Mesodermal cell (in vitro differentiated cells): ENCODE measurements at regions not wholly inside any gene's neighbourhood (a gene's known extent, or its start where the extent isn't known, plus 50 kb on each side); places are given as distances from the start of the nearest gene placed in this dataset.

ENCODE experiments used
- H3K27ac ChIP-seq: 2 replicates; pipeline ENCODE4 v1.7.0; 2013; ENCODE audit warnings: mild to moderate bottlenecking, low read depth, low read length, moderate library complexity; ENCODE audit not compliant: severe bottlenecking
- H3K36me3 ChIP-seq: 2 replicates; pipeline ENCODE4 v1.7.1; 2013; ENCODE audit warnings: mild to moderate bottlenecking, low read length, moderate library complexity; ENCODE audit not compliant: control insufficient read depth, insufficient read depth
- H3K4me1 ChIP-seq: one replicate; pipeline ENCODE4 v1.7.1; 2013; ENCODE audit warnings: mild to moderate bottlenecking, low read length; ENCODE audit not compliant: insufficient read depth, control insufficient read depth, poor library complexity, severe bottlenecking
- H3K4me3 ChIP-seq: 2 replicates; pipeline ENCODE4 v1.7.0; 2013; ENCODE audit warnings: low read length, control low read depth, mild to moderate bottlenecking; ENCODE audit not compliant: insufficient read depth, poor library complexity, severe bottlenecking; ENCODE audit errors: extremely low read depth
- H3K9me3 ChIP-seq: 2 replicates; pipeline ENCODE4 v1.7.1; 2013; ENCODE audit warnings: mild to moderate bottlenecking, low read length, moderate library complexity; ENCODE audit not compliant: control insufficient read depth
- WGBS, 2 experiments: methylation state at CpG; one replicate each; pipeline ENCODE4 v1.1.5; 2013; ENCODE audit warnings: missing lambda C conversion rate in 2 of 2; ENCODE audit not compliant: insufficient coverage in 2 of 2; 5-methylcytosine and 5-hydroxymethylcytosine counted together

DNA sequence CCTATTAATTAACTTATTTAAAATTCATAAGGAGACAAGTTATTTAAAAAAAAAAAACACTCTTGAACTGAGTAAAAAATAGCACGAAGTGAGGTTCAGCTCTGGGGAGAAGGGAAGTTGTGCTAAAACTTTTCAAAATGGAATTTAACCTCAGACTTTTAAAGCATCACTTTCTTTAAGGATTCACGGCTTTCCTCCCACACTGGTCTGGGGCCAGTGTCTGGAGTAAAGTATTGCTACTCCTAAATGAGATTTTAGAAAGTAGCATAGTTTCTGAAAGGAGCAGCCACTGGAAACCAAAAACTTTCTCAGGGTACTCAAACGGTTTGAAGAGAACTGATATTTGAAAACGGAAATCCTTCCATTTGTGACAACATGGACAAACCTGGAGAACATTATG, 97.7 kb upstream of the CYP1B1 start:
- Histone ChIP-seq H3K4me3 (no peak overlapping the region), H3K9me3 (no peaks in the 10 kb centered on the region), H3K4me1 (peaks cover 11% of the 10 kb centered on the region), H3K36me3 (no peaks in the 10 kb centered on the region), H3K27ac (no peak overlapping the region)
- WGBS, 2 experiments, result 88 to 90% methylated on average over 2 of the region's 4 CpGs

DNA sequence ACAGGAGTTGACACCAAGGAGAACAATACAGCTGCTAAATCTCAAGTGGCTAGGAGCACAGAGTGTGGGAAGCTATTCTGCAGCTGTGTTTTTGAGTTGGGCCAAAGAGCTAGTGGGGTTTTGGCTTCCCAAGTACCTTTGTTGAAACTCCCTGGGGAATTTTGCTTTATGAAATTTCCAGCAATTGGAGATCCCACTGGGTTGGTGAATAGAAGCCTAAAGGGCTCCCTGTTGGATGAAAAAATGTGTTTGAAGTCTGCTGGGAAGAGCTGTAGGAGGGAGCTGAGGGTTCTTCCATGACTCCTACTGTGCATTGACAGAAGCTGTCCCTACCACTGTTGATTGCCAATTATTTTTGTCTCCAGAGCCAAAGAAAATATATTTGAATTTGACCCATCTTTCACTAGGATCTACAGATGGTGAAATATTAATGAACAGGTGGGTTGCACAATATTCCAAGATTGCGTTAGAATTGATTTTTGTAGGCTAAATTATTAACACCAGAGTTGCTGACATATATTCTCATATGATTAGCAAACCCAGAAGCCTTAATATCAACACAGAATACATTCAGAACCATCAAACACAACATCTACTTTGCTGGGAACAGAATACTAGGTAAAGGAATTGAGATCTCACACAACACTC, 95.4 kb upstream of the CYP1B1 start:
- Histone ChIP-seq H3K9me3 (no peaks in the 10 kb centered on the region), H3K4me3 (no peak overlapping the region), H3K27ac (no peak overlapping the region), H3K4me1 (peaks cover 6% of the 10 kb centered on the region), H3K36me3 (no peaks in the 10 kb centered on the region)
- 100% methylated on average over 1 of the region's 1 CpG; no CpG with 5 or more reads in 1 of the 2 experiments for WGBS, 2 experiments

DNA sequence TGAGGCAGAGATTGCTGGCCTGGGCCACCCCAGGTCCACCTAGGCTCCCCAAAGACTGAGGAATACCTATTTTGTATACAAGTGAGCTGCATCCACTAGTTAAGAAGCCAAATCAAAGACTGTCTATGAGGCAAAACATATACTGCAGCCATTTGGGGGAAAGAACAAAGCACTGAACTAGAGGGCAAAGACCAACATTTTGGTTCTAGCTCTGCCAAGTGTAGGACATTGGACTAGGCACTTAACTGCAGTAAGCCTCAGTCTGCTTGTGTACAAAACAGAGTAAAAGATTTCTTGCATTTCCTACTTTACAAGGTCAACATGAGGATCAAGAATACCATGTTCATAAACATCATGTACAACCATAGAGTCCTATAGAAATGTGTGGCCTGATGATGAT, 94.8 kb upstream of the CYP1B1 start:
- Histone ChIP-seq H3K9me3 (no peaks in the 10 kb centered on the region), H3K4me3 (no peak overlapping the region), H3K4me1 (peaks cover 6% of the 10 kb centered on the region), H3K27ac (no peak overlapping the region), H3K36me3 (no peaks in the 10 kb centered on the region)

DNA sequence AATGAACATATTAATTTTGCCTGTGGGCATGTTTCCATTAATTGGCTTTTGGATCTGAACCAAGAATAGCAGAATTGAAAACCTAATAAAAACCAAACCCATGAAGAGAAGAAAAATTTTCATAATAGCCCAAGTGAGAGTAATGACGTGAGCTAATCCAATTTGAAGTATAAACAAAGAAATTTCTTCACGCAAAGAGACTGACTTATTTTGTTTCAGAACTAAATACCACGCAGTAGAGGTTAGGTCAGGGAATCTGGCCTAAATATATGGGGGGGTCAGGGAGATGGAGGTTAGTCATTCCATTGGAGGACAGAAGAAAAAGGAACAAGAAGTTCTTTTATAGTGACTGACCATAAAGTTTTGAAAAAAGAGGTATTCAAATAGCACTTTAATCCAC, 94.1 kb upstream of the CYP1B1 start:
- Histone ChIP-seq H3K9me3 (no peaks in the 10 kb centered on the region), H3K4me3 (no peak overlapping the region), H3K36me3 (no peaks in the 10 kb centered on the region), H3K4me1 (peaks cover 6% of the 10 kb centered on the region), H3K27ac (no peak overlapping the region)
- whole genome bisulfite sequencing, 2 experiments, result 100% methylated on average over 2 of the region's 3 CpGs; no CpG with 5 or more reads in 1 of the 2 experiments

GRCh38 chr2:38168710-38169480, 92.9 kb upstream of the CYP1B1 start:
- WGBS, 2 experiments, result 90 to 91% methylated on average over 3 to 5 of the region's 5 CpGs
- no peaks in the 10 kb centered on the region for H3K9me3 ChIP-seq
- H3K27ac ChIP-seq, result no peak overlapping the region

GRCh38 chr2:38167968-38168350, 92.0 kb upstream of the CYP1B1 start:
- no peaks in the 10 kb centered on the region for H3K4me1 ChIP-seq
- H3K27ac ChIP-seq, result no peak overlapping the region
- 63 to 83% methylated on average over 1 to 2 of the region's 2 CpGs for WGBS, 2 experiments
- no peaks in the 10 kb centered on the region for H3K36me3 ChIP-seq
- no peaks in the 10 kb centered on the region for H3K9me3 ChIP-seq
- no peak overlapping the region for H3K4me3 ChIP-seq

More at GRCh38 chr2:38168710-38169480, 92.9 kb upstream of the CYP1B1 start:
- no peak overlapping the region for H3K4me3 ChIP-seq
- H3K4me1 ChIP-seq, result peaks cover 2% of the 10 kb centered on the region
- no peaks in the 10 kb centered on the region for H3K36me3 ChIP-seq

DNA sequence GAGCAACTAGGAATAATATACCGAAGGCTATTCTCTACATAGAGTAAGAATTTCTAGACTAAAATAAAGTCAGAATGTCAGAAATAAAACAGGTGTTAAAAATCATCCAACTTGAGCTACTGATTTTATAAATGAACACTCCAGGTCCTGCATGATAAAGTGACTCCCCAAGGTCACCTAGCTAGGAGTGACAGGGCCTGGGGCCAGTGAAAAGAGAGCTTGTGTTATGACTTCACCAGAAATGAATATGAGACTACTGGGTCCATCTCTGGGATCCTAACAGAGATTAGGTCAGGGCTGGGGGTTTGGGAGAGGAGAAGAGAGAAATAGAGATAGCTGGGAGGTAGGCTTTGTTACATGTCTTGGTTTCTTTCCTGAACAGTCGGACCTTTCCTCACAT, 89.7 kb upstream of the CYP1B1 start:
- 40 to 100% methylated on average over 1 of the region's 2 CpGs for WGBS, 2 experiments
- H3K4me1 ChIP-seq, result no peaks in the 10 kb centered on the region
- no peak overlapping the region for H3K4me3 ChIP-seq
- no peaks in the 10 kb centered on the region for H3K9me3 ChIP-seq
- no peaks in the 10 kb centered on the region for H3K36me3 ChIP-seq
- H3K27ac ChIP-seq, result no peak overlapping the region

GRCh38 chr2:38164881-38165280, 88.9 kb upstream of the CYP1B1 start:
- Histone ChIP-seq H3K9me3 (no peaks in the 10 kb centered on the region), H3K36me3 (no peaks in the 10 kb centered on the region), H3K27ac (no peak overlapping the region), H3K4me3 (no peak overlapping the region), H3K4me1 (no peaks in the 10 kb centered on the region)
- WGBS, 2 experiments, result 61 to 63% methylated on average over 2 to 3 of the region's 4 CpGs

GRCh38 chr2:38163579-38163978, 87.6 kb upstream of the CYP1B1 start:
- 86% methylated on average over 1 of the region's 1 CpG; no CpG with 5 or more reads in 1 of the 2 experiments for WGBS, 2 experiments
- no peak overlapping the region for H3K27ac ChIP-seq
- no peaks in the 10 kb centered on the region for H3K9me3 ChIP-seq
- H3K4me3 ChIP-seq, result no peak overlapping the region
- H3K36me3 ChIP-seq, result no peaks in the 10 kb centered on the region
- H3K4me1 ChIP-seq, result peaks cover 6% of the 10 kb centered on the region

DNA sequence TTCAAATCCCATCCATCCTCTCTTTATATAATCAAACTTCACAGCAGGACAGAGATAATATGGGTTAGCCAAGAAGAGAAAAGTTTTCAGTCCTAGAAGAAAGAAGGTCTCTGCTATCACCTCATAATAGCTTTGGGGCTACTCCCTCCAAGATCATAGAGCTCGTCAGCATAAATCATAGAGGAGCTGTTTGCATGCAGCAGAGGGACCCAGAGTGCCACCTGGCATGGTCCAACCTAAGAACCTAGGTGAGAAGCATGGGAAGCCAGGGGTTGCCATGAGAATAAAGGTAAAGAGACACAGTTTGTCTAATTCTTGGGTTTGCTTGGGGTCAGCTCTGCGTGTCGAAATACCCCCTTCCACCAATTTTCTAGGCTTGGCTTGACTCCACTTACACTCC, 87.1 kb upstream of the CYP1B1 start:
- H3K9me3 ChIP-seq, result no peaks in the 10 kb centered on the region
- H3K27ac ChIP-seq, result no peak overlapping the region
- H3K4me1 ChIP-seq, result peaks cover 6% of the 10 kb centered on the region
- 100% methylated on average over 1 to 3 of the region's 3 CpGs for WGBS, 2 experiments
- no peak overlapping the region for H3K4me3 ChIP-seq
- H3K36me3 ChIP-seq, result no peaks in the 10 kb centered on the region

- Histone ChIP-seq H3K4me1 (peaks cover 15% of the 10 kb centered on the region), H3K9me3 (no peaks in the 10 kb centered on the region), H3K4me3 (no peak overlapping the region), H3K27ac (no peak overlapping the region), H3K36me3 (no peaks in the 10 kb centered on the region)
- WGBS, 2 experiments, result 85 to 88% methylated on average over 5 of the region's 5 CpGs
These were observed 84.6 kb upstream of the CYP1B1 start for GRCh38 chr2:38160516-38160915.
